T-helper 2 cell treated with Interferon-gamma antibody and Interleukin-4, amounts not matched to agents 5 μg/mL and 100 μg/mL, for 36 hours (primary cell): ENCODE measurements at regions not wholly inside any gene's neighbourhood (a gene's known extent, or its start where the extent isn't known, plus 50 kb on each side); places are given as distances from the start of the nearest gene placed in this dataset.

ENCODE experiments used
- DNase-seq: peaks from one replicate; pipeline ENCODE4 v3.0.0; 2021; ENCODE audit warnings: low spot score
- H3K27ac Mint-ChIP-seq: one replicate; pipeline ENCODE4 v1.8.0; 2021; ENCODE audit warnings: mild to moderate bottlenecking, mixed read lengths
- H3K27me3 Mint-ChIP-seq: one replicate; pipeline ENCODE4 v1.8.0; 2021; ENCODE audit warnings: low read depth, mixed read lengths
- H3K36me3 Mint-ChIP-seq: one replicate; pipeline ENCODE4 v1.8.0; 2021; ENCODE audit warnings: low read depth, mixed read lengths
- H3K4me1 Mint-ChIP-seq: one replicate; pipeline ENCODE4 v1.8.0; 2021; ENCODE audit warnings: low read depth, mixed read lengths
- H3K4me3 Mint-ChIP-seq: one replicate; pipeline ENCODE4 v1.8.0; 2022; ENCODE audit warnings: mild to moderate bottlenecking, moderate library complexity, mixed read lengths
- H3K9me3 Mint-ChIP-seq: one replicate; pipeline ENCODE4 v1.8.0; 2021; ENCODE audit warnings: mixed read lengths

DNA sequence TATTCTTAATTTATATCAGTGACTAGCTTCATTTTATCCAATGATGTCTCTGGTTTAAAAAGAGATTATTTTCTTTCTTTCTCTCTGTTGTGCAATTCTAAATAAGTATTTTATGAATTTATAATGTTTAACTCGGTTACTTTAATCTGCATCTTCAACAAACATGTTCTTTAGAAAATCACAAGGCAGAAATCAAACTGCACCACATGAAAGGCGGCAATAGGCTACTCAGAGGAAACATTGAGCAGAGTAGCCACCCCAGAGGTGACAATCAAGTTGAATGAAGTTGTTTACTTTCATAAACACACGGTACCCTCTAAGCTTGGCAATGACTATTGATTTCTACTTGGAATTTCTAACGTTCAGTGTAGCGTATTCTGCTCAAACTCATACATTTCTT lies 677.8 kb upstream of the ROBO1 start:
- peaks cover 4% of the 10 kb centered on the region for H3K9me3 Mint-ChIP-seq
- no peak for DNase-seq
- no peaks in the 10 kb centered on the region for H3K27me3 Mint-ChIP-seq
- H3K4me1 Mint-ChIP-seq: no peaks in the 10 kb centered on the region
- no peaks in the 10 kb centered on the region for H3K36me3 Mint-ChIP-seq
- H3K27ac Mint-ChIP-seq: no peak overlapping the region
- no peak overlapping the region for H3K4me3 Mint-ChIP-seq

DNA sequence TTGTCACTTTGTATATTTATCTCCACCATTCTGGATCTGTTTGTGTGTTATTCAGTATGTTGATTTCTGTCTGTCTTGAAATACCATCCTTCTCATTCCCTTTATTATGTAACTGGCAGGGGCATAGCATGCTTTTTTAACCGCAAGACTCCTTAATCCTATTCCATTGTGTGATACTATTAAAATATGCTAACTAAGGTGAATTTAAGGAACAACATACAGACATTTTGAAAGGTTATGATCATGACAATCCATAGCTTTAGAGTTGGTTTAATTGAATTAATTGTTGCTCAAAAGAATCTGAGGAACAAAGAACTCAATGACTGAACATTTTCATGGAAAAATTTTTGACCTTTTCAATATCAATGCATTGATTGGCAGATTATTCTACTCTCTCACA lies 677.3 kb upstream of the ROBO1 start:
- Mint-ChIP-seq H3K4me1 (no peaks in the 10 kb centered on the region), H3K36me3 (no peaks in the 10 kb centered on the region), H3K4me3 (no peak overlapping the region), H3K27ac (no peak overlapping the region), H3K9me3 (peaks cover 4% of the 10 kb centered on the region), H3K27me3 (no peaks in the 10 kb centered on the region)
- DNase-seq: no peak

DNA sequence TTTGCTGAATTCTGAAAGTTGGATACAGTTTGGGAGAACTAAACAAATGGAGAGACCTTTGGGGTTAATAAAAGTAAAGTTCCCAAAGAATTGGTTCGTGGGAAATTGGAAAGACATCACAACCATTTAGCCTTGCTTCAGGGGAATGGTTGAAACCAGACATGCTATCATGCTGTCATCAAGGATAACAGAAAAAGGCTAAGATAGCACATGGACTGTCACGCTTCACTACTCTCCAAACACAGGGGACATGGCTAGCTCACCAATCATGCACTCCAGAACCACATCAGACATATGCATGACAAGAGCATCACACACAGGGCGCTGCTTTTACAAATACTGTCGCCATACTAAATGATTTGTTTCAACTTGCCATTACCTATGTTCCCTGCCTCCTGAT lies 671.7 kb upstream of the ROBO1 start:
- Mint-ChIP-seq H3K36me3 (no peaks in the 10 kb centered on the region), H3K9me3 (peaks cover 10% of the 10 kb centered on the region), H3K4me1 (no peaks in the 10 kb centered on the region), H3K27ac (no peak overlapping the region), H3K27me3 (no peaks in the 10 kb centered on the region), H3K4me3 (no peak overlapping the region)
- no peak for DNase-seq

DNA sequence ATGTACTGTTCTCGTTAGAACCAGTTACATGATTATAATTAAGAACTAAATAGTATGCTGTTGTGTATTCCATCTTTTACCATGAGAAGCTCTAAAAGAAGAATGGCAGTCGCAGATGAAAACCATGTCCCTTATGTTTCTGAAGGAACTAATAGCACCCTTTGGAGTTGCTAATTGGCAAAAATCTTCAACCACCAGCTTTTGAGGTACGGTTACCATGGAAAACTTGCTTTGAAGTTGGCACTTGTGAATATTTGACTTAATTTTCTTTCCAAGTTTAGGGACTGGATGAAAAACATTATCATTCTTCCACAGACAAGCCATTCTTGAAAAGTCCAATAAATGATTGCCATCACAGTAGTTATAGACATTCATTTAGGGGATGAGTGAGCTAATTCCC lies 666.6 kb upstream of the ROBO1 start:
- DNase-seq: no peak
- Mint-ChIP-seq H3K27me3 (no peaks in the 10 kb centered on the region), H3K4me1 (no peaks in the 10 kb centered on the region), H3K4me3 (no peak overlapping the region), H3K36me3 (no peaks in the 10 kb centered on the region), H3K9me3 (peaks cover 19% of the 10 kb centered on the region), H3K27ac (no peak overlapping the region)

DNA sequence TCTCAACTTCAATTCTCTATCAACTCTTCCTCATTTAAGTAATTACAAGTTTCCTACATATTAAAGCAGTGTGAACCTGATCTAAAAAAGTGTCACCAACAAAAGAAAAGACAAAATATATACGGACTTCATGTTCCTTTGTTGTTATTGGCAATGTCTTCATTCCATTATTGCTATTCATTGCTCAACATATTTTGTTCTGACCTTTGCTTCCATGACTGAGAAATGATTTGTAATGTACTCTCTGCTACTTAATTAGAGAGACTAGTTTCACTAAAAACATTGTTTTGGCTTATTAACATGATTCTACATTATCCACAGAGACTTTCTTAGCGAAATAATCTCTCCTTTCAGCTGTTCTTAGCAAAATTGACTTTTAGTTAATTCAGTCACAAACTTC lies 657.2 kb upstream of the ROBO1 start:
- no peaks in the 10 kb centered on the region for H3K27me3 Mint-ChIP-seq
- H3K36me3 Mint-ChIP-seq: no peaks in the 10 kb centered on the region
- peaks cover 56% of the 10 kb centered on the region for H3K9me3 Mint-ChIP-seq
- H3K4me1 Mint-ChIP-seq: no peaks in the 10 kb centered on the region
- H3K4me3 Mint-ChIP-seq: no peak overlapping the region
- DNase-seq: no peak
- no peak overlapping the region for H3K27ac Mint-ChIP-seq

DNA sequence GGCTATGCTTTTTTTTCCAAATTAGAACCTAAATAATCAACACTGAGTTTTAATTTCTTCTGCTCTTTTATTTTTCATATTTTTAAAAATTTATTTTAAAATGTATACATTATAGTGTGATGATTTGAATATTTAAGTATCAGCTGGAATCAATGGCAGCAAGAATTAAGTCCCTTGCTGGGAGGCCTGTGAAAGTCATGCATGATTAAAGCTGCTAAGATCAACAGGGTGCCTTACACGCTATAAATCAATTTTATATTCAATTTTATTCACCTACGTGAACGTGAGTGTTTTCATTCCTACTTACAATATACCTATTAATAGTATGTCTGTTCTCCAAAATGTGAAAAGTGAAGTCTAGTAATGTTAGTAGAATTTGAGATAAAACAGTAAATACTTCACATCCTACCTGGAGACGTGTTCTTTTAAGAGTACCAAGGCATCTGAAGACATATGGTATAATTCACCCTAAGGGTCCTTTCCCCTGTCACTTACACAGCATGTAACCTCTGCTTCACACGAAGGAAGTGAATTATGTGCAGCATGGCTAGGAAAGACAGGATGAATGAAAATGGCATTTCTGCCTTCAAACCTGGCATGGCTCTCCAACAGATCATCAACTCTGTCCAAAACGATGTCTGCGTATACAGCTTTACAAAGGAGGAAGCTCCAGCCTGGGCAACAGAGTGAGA lies 640.4 kb upstream of the ROBO1 start:
- Mint-ChIP-seq H3K4me3 (no peak overlapping the region), H3K27ac (no peak overlapping the region), H3K4me1 (no peaks in the 10 kb centered on the region), H3K36me3 (no peaks in the 10 kb centered on the region), H3K27me3 (no peaks in the 10 kb centered on the region), H3K9me3 (peaks cover 31% of the 10 kb centered on the region)
- DNase-seq: no peak

DNA sequence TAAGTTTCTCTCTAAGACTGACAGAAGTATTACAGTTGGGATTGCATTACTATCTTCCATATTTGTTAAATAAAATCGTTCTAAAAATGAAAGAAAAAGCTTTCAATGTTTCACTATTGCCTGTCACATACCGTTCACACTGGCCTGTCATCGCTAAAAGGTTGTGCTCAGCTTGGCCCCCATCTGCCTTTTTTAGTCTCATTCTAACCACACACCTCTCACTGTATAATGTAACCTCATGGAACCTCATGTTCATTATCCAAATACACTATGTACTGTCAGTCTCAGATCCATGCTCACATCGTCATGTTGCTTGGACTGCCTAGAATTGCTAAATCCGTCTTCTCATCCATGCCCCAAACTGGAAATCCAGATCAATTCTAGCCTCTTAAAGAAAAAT lies 637.8 kb upstream of the ROBO1 start:
- peaks cover 29% of the 10 kb centered on the region for H3K9me3 Mint-ChIP-seq
- no peaks in the 10 kb centered on the region for H3K36me3 Mint-ChIP-seq

DNA sequence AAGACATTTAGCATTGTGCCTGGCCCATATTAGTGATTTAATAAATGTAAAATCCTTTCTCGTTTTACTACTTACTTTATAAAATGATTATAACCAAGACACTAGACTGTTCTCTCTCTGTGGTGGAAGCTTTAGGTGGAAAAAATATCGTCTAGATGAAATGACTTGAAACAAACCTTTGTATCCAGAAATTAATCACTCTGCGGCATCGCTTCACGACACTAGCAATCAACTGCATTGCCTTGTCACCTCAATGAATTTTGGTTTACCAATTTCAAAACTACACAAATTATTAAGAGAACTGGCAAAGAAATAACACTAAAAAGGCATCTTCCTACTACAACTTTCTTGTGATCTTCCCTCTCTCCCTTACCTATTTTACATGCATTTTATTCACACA lies 627.2 kb upstream of the ROBO1 start:
- no peak overlapping the region for H3K4me3 Mint-ChIP-seq
- H3K4me1 Mint-ChIP-seq: no peaks in the 10 kb centered on the region
- H3K9me3 Mint-ChIP-seq: peaks cover 6% of the 10 kb centered on the region
- no peaks in the 10 kb centered on the region for H3K27me3 Mint-ChIP-seq
- DNase-seq: no peak
- H3K27ac Mint-ChIP-seq: no peak overlapping the region
- H3K36me3 Mint-ChIP-seq: no peaks in the 10 kb centered on the region

More for the DNA sequence above, 637.8 kb upstream of the ROBO1 start:
- Mint-ChIP-seq H3K4me3 (no peak overlapping the region), H3K27me3 (no peaks in the 10 kb centered on the region), H3K27ac (no peak overlapping the region), H3K4me1 (no peaks in the 10 kb centered on the region)
- DNase-seq: no peak

DNA sequence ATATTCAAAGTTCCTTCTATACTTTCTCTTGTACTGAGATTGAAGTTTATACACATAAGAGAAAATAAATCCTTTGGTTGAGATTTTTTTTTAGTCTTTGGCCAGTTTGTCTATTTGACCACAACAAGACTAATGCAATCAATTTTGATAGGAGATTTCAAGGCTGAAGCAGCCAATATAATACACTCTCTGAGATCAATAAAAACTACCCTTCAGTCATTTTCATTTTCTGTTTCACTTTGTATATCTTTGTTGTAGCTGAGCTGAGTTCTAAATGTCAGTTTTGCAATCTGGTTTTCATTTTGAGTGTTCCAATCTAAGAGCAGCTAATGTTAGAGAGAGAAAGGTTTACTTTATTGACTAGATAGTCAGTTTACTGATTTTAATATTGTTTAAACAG lies 623.8 kb upstream of the ROBO1 start:
- H3K36me3 Mint-ChIP-seq: no peaks in the 10 kb centered on the region
- no peaks in the 10 kb centered on the region for H3K4me1 Mint-ChIP-seq
- no peak overlapping the region for H3K4me3 Mint-ChIP-seq
- no peaks in the 10 kb centered on the region for H3K9me3 Mint-ChIP-seq
- DNase-seq: no peak
- H3K27ac Mint-ChIP-seq: no peak overlapping the region
- no peaks in the 10 kb centered on the region for H3K27me3 Mint-ChIP-seq

DNA sequence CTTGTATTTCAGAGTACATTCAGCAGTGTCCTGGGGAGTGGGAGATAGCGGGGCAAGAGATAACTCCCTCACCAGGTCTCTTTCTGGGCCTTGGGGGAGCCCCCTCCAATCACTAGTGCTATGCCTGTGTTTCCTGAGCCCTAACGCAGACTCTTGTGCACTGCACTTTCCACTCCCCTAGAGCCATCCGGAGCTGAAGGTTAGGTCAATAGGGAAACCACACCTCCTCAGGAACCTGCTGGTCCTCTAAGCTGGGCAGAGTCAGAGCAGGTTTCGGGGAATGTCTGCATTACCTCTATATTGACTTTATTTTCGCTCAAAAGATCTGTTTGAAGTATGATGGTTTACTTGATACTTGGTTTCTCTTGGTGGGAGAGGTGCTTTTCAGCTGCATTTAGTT lies 617.0 kb upstream of the ROBO1 start:
- Mint-ChIP-seq H3K9me3 (peaks cover 32% of the 10 kb centered on the region), H3K4me1 (no peaks in the 10 kb centered on the region), H3K27me3 (no peaks in the 10 kb centered on the region), H3K36me3 (no peaks in the 10 kb centered on the region), H3K4me3 (no peak overlapping the region), H3K27ac (no peak overlapping the region)
- DNase-seq: no peak

DNA sequence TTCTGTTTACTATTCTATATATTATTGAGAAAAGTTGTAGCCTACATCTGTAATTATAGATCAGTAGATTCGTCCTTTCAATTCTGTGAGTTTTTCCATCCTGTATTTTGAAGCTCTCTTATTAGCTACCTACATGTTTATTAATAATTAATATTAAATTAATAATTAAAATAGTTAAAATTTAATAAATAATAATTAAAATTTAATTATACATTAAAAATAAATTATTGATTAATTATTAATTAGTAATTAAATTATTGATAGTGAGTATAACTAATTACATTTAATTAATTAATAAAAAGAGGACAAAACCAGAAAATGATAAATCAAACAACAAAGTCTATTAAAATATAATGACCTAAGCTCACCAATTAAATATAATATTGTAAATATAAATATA lies 606.6 kb upstream of the ROBO1 start:
- H3K4me3 Mint-ChIP-seq: no peak overlapping the region
- H3K36me3 Mint-ChIP-seq: no peaks in the 10 kb centered on the region
- H3K27me3 Mint-ChIP-seq: no peaks in the 10 kb centered on the region

DNA sequence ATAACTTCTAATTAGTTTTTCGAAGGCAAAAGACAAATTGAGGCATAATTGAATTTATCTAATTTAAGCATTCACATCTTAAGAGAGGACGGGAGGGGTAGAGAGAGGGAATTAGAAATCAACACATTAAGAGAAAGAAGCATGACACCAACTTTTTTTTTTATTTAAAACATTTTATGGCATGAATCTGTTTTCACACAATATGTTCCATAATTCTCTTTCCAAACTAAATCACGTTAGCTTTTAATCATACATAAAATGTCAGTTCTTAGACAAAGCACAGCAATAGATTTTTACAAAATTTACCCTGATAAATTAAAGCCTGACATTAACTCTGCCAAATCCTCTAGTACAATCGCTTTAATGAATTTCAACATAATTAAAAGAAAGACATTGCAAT lies 600.8 kb upstream of the ROBO1 start:
- H3K27me3 Mint-ChIP-seq: no peaks in the 10 kb centered on the region
- H3K9me3 Mint-ChIP-seq: peaks cover 41% of the 10 kb centered on the region
- DNase-seq: no peak
- H3K4me1 Mint-ChIP-seq: no peaks in the 10 kb centered on the region
- no peaks in the 10 kb centered on the region for H3K36me3 Mint-ChIP-seq
- no peak overlapping the region for H3K4me3 Mint-ChIP-seq
- no peak overlapping the region for H3K27ac Mint-ChIP-seq

More for the DNA sequence above, 606.6 kb upstream of the ROBO1 start:
- Mint-ChIP-seq H3K4me1 (no peaks in the 10 kb centered on the region), H3K9me3 (peaks cover 17% of the 10 kb centered on the region), H3K27ac (no peak overlapping the region)
- no peak for DNase-seq

DNA sequence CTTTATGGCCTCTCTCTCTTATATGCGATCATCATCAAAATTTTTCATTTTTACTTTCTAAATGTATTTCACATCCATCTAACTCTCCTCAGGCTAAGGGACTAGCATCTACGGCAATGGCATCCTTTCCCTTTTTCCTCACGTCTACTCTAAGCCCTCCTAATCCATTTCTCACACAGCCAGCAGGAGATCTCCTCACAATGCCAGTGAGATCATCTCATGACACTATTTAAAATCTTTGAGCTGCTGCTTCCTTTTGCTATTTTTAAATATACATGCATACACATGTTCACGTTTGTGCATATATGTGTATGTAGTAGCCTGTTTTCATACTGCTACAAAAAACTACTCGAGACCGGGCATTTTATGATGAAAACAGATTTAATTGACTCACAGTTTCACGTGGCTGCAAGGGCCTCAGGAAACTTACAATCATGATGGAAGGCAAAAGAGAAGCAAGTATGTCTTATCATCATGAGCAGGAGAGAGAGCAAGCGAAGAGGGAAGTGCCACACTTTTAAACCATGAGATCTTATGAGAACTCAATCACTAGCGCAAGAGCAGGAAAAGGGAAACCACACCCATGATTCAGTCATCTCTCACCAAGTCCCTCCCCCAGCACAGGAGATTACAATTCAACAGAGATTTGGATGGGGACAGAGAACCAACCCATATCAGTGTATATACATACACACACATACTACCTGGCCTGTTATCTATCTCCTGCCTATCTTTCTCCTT lies 599.2 kb upstream of the ROBO1 start:
- DNase-seq: no peak
- H3K27ac Mint-ChIP-seq: no peak overlapping the region
- peaks cover 36% of the 10 kb centered on the region for H3K9me3 Mint-ChIP-seq
- no peak overlapping the region for H3K4me3 Mint-ChIP-seq
- no peaks in the 10 kb centered on the region for H3K27me3 Mint-ChIP-seq
- H3K4me1 Mint-ChIP-seq: no peaks in the 10 kb centered on the region
- H3K36me3 Mint-ChIP-seq: no peaks in the 10 kb centered on the region

DNA sequence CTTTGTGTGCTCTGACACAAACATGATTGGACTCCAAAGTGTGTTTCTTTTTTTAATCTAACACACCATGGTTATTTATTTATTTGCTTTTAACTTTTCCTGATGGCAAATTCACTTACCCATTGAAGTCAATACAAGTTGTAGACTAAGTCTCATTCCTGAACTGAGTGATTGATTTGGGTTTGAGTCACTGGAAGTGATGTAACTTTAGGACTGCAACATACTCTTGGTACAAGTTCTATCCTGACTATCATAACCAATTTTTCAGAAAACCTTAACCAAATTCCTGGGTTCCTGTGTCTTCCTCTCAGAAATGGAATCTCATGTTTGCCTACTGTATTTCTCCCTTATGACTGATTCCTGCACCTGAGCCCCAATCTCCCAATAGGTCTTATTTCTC lies 590.0 kb upstream of the ROBO1 start:
- H3K4me3 Mint-ChIP-seq: no peak overlapping the region

DNA sequence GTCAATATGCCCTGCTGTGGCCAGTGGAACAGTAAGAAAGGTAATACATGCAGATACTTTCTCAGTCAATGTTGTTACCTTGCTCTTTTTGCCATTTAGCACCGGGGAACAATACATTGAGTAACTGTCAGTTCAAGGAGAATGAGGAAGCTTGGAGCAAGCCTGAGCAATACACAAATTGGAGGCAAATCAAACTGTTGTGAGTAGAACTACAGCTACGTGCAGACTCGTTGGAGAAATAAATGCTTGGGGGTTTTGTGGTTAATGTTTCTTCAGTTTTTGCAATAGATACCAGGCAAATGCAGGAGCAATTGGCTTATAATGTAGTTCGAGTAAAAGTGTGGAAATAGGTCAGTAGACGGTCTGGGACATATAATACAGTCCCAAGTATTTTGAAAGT lies 587.3 kb upstream of the ROBO1 start:
- DNase-seq: no peak
- peaks cover 44% of the 10 kb centered on the region for H3K9me3 Mint-ChIP-seq
- H3K36me3 Mint-ChIP-seq: no peaks in the 10 kb centered on the region
- no peaks in the 10 kb centered on the region for H3K4me1 Mint-ChIP-seq
- no peak overlapping the region for H3K27ac Mint-ChIP-seq
- no peaks in the 10 kb centered on the region for H3K27me3 Mint-ChIP-seq
- no peak overlapping the region for H3K4me3 Mint-ChIP-seq

More for the DNA sequence above, 590.0 kb upstream of the ROBO1 start:
- DNase-seq: no peak
- H3K4me1 Mint-ChIP-seq: no peaks in the 10 kb centered on the region
- no peaks in the 10 kb centered on the region for H3K27me3 Mint-ChIP-seq
- no peak overlapping the region for H3K27ac Mint-ChIP-seq
- no peaks in the 10 kb centered on the region for H3K36me3 Mint-ChIP-seq
- peaks cover 34% of the 10 kb centered on the region for H3K9me3 Mint-ChIP-seq
